Lung (tissue), 12 donors: ENCODE measurements at regions not wholly inside any gene's neighbourhood (a gene's known extent, or its start where the extent isn't known, plus 50 kb on each side); places are given as distances from the start of the nearest gene placed in this dataset. TPM values are rescaled to one million over a fixed set of nuclear protein-coding genes. Genes with fewer than 3 reads are reported as not detected.

Experiments
- ATAC-seq: fragments of 200-7000 bp; cut with Tn5 transposase; one replicate; pipeline ENCODE4 v1.9.1; 2020; ENCODE audit warnings: moderate number of reproducible peaks; ENCODE audit not compliant: insufficient read depth, low FRiP score
- DNase-seq, 3 donors: peaks; one replicate each; pipeline ENCODE4 v3.0.0-alpha.2; 2013 to 2017
- H3K27ac ChIP-seq, 2 donors: one replicate each; pipeline ENCODE4 v1.5.1; 2013; ENCODE audit warnings: mild to moderate bottlenecking in 2 of 2, moderate library complexity in 2 of 2, control low read depth in 1 of 2, inconsistent platforms in 1 of 2, low read depth in 1 of 2, low read length in 1 of 2
- H3K27me3 ChIP-seq, 3 donors: one replicate each; pipeline ENCODE4 v1.5.1; 2013; ENCODE audit warnings: low read length in 2 of 3; ENCODE audit not compliant: control insufficient read depth in 3 of 3, insufficient read depth in 3 of 3
- H3K36me3 ChIP-seq, 4 donors: one replicate each; pipeline ENCODE4 v1.5.1; 2013; ENCODE audit warnings: low read length in 4 of 4, mild to moderate bottlenecking in 1 of 4, moderate library complexity in 1 of 4; ENCODE audit not compliant: control insufficient read depth in 4 of 4, insufficient read depth in 4 of 4
- H3K4me1 ChIP-seq, 5 donors: one replicate each; pipeline ENCODE4 v1.5.1; 2013; ENCODE audit warnings: low read length in 5 of 5, mild to moderate bottlenecking in 2 of 5, moderate library complexity in 1 of 5; ENCODE audit not compliant: control insufficient read depth in 5 of 5, insufficient read depth in 5 of 5
- H3K4me3 ChIP-seq: one replicate; pipeline ENCODE4 v1.5.1; 2013; ENCODE audit warnings: mild to moderate bottlenecking, control low read depth, moderate library complexity
- H3K9ac ChIP-seq, 2 donors: one replicate each; pipeline ENCODE4 v1.5.1; 2013; ENCODE audit warnings: low read length in 2 of 2, control low read depth in 1 of 2; ENCODE audit not compliant: insufficient read depth in 1 of 2
- H3K9me3 ChIP-seq, 4 donors: one replicate each; pipeline ENCODE4 v1.5.1; 2013; ENCODE audit warnings: low read length in 3 of 4, mild to moderate bottlenecking in 1 of 4, moderate library complexity in 1 of 4; ENCODE audit not compliant: control insufficient read depth in 4 of 4, insufficient read depth in 3 of 4
- WGBS, 2 donors: extraction: QIAGEN DNeasy Blood & Tissue Kit; methylation state at CpG; one replicate each; pipeline ENCODE4 v1.1.7; 2013; 5-methylcytosine and 5-hydroxymethylcytosine counted together
- small RNA-seq: library from RNA; depleted of rRNA; stranded (forward); fragments of <200 nt; gene quantifications from one replicate; pipeline ENCODE3, GENCODE V24; 2014; ENCODE audit warnings: low replicate concordance
- TF ChIP-seq, protein P1 (sequence below): IDR thresholded peaks from 2 replicates; pipeline ENCODE4 v1.5.1; 2012; ENCODE audit warnings: mild to moderate bottlenecking; ENCODE audit errors: control extremely low read depth, extremely low read depth
- donor health status: control.
- donor health status: control.
- donor health status: Bipolar disorder and iron deficiency.
- donor health status: healthy.
- donor health status: DM: yes; HTN: yes; CAD: no.

DNA sequence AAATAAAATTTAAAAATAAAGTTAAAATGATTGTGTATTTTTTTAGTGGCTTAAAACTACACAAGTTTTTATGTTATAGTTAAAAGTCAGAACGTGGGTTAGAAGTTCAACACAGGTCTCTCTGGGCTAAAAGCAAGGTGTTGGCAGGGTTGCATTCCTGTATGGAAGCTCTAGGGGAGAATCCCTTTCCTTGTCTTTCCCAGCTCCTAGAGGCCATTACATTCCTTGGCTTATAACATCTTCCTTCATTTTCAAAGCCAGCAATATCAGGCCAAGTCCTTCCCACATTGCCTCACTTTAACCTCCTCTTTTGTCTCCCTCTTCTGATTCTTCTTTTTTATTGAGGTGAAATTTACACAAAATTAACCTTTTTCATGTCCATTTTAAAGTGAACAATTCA is 52.4 kb upstream of the EEPD1 start:
- H3K27me3 ChIP-seq: no peaks in the 10 kb centered on the region
- no peak overlapping the region for H3K9ac ChIP-seq
- H3K27ac ChIP-seq: no peak overlapping the region
- H3K4me3 ChIP-seq: no peak overlapping the region
- H3K4me1 ChIP-seq: no peaks in the 10 kb centered on the region
- ATAC-seq (no peak), DNase-seq (no peak)
- H3K36me3 ChIP-seq: no peaks in the 10 kb centered on the region
- TF ChIP-seq, protein P1, sequence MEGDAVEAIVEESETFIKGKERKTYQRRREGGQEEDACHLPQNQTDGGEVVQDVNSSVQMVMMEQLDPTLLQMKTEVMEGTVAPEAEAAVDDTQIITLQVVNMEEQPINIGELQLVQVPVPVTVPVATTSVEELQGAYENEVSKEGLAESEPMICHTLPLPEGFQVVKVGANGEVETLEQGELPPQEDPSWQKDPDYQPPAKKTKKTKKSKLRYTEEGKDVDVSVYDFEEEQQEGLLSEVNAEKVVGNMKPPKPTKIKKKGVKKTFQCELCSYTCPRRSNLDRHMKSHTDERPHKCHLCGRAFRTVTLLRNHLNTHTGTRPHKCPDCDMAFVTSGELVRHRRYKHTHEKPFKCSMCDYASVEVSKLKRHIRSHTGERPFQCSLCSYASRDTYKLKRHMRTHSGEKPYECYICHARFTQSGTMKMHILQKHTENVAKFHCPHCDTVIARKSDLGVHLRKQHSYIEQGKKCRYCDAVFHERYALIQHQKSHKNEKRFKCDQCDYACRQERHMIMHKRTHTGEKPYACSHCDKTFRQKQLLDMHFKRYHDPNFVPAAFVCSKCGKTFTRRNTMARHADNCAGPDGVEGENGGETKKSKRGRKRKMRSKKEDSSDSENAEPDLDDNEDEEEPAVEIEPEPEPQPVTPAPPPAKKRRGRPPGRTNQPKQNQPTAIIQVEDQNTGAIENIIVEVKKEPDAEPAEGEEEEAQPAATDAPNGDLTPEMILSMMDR: no peak
- no peaks in the 10 kb centered on the region for H3K9me3 ChIP-seq
- WGBS, 2 donors: 90 to 91% methylated on average over 1 of the region's 1 CpG

Small RNAs in the stretch of these regions (small RNA-seq; reads per million reads assigned to genes)
- not detected for gene RNU6-1085P
